IPS DF 4.7 (cell line): ENCODE measurements at regions not wholly inside any gene's neighbourhood (a gene's known extent, or its start where the extent isn't known, plus 50 kb on each side); places are given as distances from the start of the nearest gene placed in this dataset.
"Not testable (repeated sequence)": the region's sequence is repeated elsewhere in the genome, so short reads cannot be mapped to it uniquely, and the experiment has no call there.

Experiments used
- DNase-seq: peaks from one replicate; pipeline ENCODE4 v3.0.0-alpha.2; 2013; ENCODE audit warnings: low spot score; ENCODE audit errors: extremely low read depth

DNA sequence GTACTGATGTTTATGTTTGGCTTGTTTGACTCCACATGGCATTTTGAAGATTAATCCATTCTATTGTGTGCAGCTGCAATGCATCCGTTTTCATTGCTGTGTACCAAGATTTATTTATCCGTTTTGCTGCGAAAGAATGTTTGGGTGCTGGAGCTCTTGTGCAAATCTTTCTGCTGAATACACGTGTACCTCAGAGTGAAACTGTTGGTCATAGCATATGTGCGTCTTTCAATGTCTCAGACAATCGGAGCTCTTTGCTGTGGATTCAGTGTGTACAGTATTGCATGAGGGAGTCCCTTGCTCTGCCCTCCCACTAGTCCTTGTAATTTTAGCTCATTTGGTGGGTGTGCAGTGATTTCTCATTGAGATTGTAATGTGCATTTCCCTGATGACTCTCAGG is 545.4 kb downstream of the TBC1D22A start:
- DNase-seq, result no peak

DNA sequence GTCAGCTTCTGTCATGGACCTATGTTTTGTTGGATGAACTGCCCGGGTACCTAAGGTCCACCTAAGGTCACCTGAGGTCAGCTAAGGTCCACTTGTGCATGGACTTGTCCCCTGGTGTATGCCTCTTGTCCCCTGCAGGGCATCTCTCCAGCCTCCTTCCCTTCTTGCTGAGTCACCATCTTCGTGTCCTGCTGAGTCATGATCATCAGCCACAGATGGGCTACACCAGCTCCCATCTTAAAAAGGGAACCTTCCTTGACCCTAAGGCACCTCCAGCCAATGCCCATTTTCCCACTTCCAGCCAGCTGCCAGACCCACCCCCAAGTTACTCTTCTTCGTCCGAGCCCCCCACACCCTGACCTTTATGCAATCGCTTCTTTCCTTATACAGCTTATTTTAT is 544.9 kb downstream of the TBC1D22A start:
- DNase-seq, result no peak

DNA sequence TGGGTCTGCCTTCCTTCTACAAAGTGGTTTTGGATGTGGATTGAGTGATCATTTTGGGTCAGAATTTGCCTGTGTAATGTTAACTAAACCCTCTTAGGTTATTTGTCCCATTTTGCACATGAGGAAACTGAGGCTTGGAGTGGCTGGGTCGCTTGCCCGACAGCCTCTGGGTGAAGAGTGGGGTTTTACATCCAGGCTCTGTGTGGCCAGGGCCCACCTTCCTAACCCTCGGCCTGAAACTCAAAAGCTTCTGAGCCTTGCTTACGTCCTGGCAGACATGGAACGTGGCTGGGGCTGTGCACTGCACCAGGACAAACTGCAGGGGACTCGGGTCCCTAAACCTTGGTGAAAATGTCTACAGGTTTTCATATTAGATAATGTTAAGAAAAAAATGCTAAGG is 542.4 kb downstream of the TBC1D22A start:
- DNase-seq, result no peak

DNA sequence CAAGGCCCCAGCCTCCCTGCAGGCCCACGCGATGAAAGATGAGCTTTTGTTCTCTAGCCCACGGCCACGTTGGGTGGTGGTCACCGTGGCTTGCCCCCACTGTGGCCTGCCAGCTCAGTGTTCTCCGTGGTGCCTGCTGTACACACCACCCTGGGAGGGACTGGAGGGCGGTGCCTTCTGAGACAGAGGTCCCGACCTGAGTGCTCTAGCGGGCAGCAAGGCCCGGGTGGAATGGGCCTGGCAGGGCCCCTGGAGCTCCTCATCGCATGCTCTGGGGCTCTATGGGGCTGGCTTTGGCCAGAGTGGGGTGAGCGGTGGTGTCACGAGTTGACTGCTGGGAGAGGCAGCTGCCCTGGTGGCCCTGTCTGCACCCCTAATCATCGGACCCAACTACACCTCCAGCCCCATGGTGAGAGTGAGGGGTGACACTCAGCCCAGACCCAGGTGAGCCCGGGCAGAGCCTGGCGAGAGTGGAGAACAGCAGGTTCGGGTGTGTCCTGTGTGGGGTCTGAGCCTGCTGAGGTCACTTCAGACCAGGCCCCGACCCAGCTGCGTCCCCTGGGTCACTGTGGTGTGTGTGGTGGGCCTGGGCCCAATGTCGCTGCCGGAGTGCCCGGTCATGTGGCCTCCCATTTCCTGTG is 541.9 kb downstream of the TBC1D22A start:
- DNase-seq, result no peak

DNA sequence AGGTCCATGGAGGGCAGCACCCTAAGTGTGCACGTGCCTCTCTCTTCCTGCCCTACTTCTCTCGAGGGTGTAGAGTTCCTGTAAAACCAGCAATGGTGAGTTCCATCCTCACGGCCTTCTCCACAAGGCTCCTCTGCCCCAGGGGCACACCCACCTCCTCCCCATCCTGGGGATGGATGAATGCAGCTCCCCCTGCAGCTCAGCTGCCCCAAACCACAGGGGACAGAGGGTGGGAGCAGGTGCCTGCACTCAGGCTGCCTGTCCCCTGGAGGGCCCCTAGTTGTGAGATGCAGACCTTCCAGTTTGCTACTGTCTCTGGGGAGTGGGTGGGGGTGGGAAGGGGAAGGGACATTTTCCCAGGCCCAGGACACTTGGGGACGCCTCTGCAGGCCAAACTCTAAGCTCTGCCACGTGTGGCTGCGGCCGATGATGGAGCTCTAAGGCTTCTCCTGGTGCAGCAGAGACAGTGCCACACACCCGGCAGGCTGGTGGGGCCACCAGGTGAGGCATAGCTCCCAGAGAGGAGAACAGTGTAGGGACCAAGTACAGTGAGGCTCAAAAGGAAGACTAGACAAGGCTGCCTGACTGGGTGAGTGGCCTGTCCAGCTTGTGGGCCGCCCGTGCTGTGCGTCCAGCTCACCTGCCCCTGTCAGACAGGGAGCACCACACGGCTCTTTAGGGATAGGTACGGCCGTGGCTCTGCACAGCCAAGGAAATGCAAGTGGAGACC is 540.9 kb downstream of the TBC1D22A start:
- no peak for DNase-seq

DNA sequence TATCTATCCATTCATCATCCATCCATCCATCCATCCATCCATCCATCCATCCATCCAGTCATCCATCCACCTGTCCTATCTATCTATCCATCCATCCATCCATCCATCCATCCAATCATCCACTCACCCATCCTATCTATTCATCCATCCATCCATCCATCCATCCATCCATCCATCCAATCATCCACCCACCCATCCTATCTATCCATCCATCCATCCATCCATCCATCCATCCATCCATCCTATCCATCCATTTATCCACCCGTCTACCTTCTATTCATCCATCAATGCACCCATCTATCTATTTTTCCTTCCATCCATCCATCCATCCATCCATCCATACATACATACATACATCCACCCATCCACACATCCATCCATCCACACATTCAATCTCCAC is 540.1 kb downstream of the TBC1D22A start:
- not testable (repeated sequence) for DNase-seq

DNA sequence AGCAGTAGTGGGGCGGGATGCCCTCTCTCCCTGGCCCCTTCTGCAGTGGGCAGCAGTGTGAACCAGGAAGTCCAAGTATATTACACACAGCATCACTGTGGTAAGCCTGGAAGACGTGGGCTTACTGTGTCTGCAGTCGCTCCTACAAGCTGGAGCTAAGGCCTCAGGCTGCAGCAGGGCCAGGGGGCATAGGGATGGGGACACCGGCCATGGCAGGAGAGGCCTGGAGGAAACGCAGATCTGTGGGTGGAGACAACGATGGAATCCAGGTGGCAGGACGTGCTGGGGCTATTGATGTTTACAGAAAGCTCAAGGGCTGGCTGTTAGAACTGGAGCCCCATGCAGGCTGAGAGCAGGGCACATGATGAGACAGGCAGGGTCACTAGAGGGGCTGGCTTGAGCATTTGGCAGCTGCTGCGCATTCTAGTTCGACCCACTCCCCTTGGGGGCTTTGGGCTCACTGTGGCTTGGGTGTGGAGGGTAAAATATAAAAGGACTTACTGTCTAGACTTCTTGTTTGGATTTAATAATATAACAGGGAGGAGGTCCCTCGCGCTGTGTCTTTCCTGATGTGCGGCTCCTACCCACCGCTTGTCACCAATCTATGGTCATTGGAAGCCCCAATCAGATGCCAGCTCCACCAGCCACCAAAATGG is 539.5 kb downstream of the TBC1D22A start:
- DNase-seq, result no peak

- no peak for DNase-seq
Measured at GRCh38 chr22:47300698-47301405, 538.4 kb downstream of the TBC1D22A start.

DNA sequence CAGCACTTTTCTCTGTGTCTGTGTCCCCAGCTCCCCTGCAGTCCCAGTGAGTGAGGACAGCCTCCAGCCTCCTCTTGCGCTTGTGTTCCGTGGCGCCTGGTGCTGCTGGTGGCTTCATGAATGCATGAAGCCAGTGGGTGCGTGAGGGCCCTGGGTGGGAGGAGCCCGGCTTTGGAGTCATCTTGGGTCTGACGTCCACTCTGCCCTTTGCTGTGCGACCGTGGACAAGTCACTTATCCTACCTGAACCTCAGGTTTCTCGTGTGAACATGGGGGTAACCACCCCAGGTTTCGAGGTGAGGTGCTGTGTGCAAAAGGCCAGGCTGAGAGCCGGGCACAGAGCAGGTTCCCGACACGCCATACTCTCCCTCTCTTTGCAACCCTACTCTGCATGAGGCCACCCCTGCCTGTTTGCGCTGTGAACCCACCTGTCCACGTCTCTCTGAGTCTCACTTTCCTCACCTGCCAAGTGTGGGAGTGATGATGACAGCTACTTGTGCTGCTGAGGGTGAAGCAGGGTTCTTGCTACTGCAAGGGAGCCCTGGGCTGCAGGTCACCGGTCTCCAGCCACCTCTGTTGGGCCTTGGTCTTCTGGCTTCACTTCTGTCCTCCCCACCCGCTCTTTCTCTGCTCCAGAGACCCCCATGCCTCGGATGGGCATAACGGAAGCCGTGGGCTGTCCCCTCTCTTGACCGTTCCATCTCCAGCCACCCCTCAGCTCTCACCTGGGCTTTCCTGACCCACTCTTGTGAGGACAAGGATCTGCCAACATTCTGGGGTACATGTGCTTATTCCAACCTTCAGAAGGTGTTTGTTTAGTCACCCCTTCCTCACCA is 537.6 kb downstream of the TBC1D22A start:
- DNase-seq, result no peak

DNA sequence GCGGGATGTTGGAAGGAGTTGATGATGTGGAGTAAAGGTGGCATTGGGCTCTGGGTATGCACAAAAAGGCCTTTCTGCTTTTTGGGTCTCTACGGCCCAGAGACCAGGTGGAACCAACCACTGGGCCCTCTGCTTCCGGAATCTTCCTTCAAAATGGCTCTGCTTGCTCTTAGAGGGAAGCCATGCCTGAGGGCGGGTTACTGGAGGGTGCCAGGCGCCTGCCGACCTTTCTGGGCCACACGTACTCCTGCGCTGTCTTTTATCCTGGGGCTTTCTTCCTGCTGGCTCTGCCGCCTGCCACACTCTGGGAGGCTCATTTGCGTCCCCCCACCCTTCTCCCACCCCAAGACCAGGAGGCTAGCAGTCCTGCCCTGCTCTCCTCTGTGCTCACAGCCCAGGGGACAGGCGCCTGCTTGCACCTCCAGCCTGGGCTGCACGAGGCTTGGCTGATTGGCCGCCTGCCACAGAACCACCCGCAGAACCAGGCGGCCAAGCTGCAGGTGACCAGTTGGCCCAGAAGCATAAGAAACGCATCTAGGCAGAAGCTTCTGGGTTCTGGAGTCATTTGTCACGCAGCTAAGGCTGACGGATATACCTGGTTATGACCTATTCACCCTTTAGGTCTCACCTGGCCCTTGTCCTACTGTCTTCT is 536.9 kb downstream of the TBC1D22A start:
- DNase-seq, result no peak

GRCh38 chr22:47298017-47298785 is 535.8 kb downstream of the TBC1D22A start:
- no peak for DNase-seq

GRCh38 chr22:47297261-47298016 is 535.0 kb downstream of the TBC1D22A start:
- DNase-seq, result no peak

DNA sequence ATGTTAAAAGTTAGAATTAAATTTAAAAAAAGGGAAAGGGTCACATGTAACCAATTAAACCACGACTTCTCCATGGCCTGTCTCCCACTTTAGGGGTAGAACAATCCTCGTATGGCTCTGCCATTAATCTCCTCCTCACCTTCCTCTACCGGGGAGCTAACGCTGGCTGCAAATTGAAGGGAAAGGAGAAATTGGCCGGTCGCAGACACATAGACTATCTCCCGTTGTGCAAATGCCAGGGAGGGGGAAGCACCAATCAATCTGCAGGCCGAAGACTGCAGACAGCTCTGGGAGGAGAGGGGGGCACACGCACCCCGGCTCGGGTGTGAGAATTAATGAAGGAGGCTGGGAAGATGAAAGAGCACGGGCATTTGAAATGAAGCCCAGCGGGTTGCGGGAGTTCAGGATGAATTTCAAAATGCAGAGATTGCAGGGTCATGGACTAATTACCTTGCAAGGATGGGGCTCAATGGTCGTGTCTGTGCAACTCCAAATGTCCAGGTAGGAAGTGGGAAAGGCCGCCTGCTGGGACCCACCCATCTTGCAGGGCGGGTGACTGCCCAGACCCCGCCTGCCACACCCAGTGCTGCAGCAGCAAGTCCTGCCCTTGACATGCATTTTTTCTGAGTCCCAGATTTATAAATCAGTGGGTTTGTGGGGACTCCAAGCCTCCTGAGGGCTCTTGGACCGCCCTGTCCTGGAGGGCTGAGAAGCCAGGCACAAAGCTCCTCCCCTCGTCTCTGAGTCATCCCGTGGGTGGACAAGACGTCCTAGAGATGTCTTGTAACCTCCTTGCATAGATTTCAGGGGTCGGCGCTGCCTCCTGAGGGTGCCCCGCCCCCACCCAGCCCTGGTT is 534.2 kb downstream of the TBC1D22A start:
- DNase-seq, result no peak

DNA sequence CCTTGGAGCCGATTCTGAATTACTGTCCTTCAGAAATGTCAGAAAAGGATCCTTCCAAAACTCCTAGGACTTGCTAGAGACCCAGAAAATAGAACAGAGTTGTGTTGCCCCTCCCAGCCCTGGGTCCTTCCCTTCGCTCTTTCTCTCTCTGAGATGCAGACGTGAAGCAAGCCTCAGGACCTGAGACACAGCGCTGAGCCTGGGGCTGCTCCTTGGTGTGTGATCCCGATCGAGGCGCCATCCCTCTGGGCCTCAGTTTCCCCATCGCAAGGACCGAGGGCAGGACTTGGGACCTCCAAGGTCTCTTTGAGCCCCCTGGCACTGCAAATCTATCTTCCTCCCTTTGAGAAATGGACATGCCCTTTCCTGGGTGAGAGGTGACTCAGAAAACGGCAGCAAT is 533.5 kb downstream of the TBC1D22A start:
- DNase-seq, result no peak

- DNase-seq, result no peak
Measured at GRCh38 chr22:47295226-47295901, 532.9 kb downstream of the TBC1D22A start.

DNA sequence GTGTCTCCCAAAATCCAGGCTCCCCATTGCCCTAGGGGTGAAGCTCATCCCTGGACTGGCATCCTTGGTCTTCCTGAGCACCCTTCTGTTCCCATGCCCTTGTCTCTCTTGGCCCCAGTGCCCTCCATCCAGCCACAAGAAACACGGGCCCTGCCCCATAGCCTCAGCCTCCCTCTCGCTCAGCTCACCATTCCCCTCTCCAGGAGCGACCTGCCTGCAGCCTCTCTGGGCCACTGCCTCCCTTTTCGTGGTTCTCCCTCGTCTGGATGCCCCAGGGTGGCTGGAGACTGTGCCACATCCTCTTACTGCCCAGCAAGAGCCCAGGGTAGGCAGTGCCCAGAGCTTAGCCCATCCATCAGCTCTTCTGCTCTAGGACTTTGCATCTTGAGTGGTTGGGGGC is 532.1 kb downstream of the TBC1D22A start:
- no peak for DNase-seq

GRCh38 chr22:47294222-47294532 is 531.7 kb downstream of the TBC1D22A start:
- DNase-seq, result no peak
